Skin of body (tissue), 1 donor: ENCODE measurements at regions not wholly inside any gene's neighbourhood (a gene's known extent, or its start where the extent isn't known, plus 50 kb on each side); places are given as distances from the start of the nearest gene placed in this dataset.

Experiments used
- DNase-seq: peaks from one replicate; lab custom pipeline; 2025; lab: John Stamatoyannopoulos, UW

DNA sequence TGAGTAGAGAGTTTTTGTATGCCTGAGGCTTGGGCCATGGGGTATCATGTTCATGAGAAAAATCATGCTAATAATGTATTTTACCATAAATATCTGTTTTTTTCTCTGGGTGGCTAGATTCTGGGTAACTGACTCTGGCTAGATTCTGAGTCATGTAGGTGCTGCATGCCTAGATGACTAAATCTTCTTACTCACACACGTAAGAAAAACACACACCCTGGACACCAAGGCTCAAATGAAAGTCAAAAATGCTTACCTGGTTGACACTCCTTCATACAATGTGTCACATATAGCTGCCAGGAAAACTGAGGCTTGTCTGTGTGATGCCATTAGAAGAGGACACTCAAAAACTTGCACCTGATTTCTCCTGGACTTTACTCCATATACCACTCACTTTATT is 597.4 kb upstream of the SLITRK1 start:
- no peak for DNase-seq

DNA sequence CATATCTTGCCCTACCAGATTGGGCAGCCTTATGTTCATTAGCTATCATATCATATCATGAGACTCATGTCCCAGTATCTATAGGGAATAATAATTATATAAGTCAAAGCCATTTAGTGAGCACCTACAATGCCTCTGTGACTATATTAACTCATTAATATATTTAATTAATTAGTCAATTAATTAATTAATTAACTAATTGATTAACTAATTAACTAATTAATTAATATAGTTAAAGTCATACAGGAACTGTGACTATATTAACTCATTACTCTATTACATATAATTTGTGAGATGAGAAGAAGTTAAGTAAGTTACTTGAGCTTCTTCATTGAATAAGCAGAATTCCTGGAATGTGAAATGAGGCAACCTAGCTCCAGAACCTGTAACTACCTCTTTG is 588.3 kb upstream of the SLITRK1 start:
- no peak for DNase-seq

DNA sequence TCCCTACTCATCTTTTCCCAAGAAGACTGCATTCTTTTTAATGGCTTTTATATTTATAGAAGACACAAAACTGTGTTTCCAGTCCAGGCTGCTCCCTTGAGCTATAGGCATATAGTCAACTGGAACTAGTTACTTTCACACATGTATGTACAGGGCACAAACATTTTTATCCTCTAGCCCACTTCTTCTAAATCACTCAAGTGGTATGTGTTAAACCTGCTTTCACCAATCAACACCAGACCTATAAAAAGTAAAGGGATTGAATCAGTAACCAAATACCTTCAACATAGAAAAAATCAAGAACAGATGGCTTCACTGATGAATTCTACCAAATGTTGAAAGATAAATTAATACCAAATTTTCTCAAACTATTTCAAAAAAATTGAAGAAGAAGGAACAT is 584.2 kb upstream of the SLITRK1 start:
- no peak for DNase-seq

DNA sequence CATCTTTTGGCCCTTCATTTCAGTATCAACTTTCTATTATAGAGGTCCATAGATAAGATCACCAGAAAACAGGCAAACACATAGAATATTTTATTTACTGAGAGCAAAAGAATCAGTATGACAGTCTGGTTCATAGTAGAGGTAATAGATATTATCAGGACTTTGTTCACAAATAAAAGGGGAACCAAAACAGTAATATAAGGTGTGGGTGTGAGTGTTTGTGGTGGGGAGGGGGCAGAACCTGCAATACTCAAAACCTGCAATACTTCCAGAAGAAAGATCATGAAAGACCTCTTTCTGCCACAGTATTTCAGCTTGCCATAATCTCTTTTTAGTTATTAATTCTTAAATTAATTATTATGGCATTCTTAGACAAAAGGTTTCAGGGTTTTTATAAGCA is 578.7 kb upstream of the SLITRK1 start:
- DNase-seq = no peak

DNA sequence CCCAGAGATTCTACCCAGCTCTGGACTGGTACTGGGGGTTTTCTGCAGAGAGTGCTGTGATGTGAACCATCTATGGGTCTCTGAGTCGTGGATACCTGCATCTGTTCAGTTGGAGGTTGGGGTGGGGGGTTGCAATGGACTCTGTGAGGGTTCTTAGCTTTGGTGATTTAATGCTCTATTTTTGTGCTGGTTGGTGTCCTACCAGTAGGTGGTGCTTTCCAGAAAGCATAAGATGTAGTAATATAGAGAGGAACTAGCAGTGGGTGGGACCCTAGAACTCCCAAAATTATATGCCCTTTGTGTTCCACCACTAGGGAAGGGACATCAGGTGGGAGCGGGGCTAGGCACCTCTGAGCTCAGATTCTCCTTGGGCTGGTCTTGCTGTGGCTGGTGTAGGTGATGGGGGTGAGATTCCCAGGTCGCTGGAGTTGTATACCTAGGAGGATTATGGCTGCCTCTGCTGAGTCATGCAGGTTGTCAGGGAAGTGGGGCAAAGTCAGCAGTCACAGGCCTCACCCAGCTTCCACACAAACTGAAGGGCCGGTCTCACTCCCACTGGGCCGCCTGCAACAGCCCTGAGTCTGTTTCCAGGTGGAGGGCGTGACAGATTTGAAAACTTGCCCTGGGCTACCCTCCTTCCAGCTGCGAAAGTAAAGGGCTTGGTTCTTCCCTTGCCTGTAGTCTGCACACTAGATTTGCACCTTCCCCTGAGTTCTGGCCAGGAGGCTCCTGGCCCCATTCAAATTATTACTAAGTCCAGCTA is 573.0 kb upstream of the SLITRK1 start:
- DNase-seq = no peak

GRCh38 chr13:84447640-84447978 is 565.3 kb upstream of the SLITRK1 start:
- no peak for DNase-seq

- DNase-seq = no peak
Observed at GRCh38 chr13:84446972-84447639, 564.8 kb upstream of the SLITRK1 start.

GRCh38 chr13:84445776-84446175 is 563.5 kb upstream of the SLITRK1 start:
- no peak for DNase-seq

- DNase-seq = no peak
Observed at GRCh38 chr13:84443463-84443862, 561.2 kb upstream of the SLITRK1 start.

DNA sequence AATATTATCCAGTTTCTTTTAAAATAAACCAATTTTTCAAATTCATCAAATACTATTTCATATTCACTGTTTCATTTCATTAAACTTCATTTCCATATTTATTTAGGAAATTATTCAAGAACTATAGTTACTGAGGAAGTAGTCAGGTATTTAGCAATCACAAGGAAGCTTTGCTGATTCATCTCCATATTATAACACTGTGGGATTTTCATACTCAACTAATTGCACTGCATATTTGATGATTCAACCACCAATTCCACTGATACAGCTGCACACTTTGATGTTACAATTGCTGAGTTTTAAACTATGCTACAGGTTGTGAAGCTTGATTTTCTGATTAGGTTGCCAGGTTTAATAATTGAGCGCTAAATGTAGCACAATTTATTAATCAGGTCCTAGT is 556.8 kb upstream of the SLITRK1 start:
- no peak for DNase-seq

DNA sequence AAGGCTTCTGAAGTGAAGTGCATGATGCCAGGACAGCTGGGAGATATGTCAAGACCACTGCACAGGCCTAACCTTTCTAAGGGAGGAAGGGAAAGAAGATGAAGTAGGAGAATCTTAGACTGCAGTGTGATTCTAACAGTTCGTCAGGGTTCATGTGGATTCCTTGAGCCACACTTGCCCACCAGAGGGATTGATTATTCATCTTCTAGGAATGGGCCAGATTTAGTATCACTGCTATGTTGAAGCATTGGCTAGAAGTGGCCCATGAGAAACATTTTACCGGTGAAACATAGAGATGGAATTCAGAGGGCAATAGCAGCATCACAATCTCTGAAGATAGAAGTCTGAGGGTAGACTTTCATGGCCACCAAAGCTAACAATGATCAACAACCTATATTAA is 550.8 kb upstream of the SLITRK1 start:
- DNase-seq = no peak

DNA sequence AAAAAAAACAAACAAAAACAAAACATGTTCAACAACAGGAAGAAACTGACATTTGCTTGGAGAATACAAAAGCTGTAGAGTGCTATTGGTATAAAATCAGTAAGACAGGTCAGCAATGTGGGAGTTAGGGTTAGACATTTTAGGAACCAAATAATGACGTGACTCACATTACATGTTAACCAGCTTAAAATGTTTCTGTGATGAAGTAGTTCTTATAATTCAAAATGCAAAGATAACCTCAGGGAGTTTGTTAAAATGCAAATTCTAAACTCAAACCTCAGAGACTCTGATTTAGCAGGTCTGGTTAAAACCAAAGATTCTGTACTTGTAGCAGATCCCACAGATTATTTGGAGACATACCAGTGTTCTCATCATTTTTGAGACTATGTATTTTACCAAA is 549.4 kb upstream of the SLITRK1 start:
- DNase-seq = no peak

- DNase-seq = no peak
Observed at GRCh38 chr13:84430446-84430845, 548.2 kb upstream of the SLITRK1 start.

GRCh38 chr13:84430015-84430414 is 547.7 kb upstream of the SLITRK1 start:
- no peak for DNase-seq

GRCh38 chr13:84418041-84418440 is 535.8 kb upstream of the SLITRK1 start:
- DNase-seq = no peak

- no peak for DNase-seq
Observed at GRCh38 chr13:84417416-84417815, 535.1 kb upstream of the SLITRK1 start.

DNA sequence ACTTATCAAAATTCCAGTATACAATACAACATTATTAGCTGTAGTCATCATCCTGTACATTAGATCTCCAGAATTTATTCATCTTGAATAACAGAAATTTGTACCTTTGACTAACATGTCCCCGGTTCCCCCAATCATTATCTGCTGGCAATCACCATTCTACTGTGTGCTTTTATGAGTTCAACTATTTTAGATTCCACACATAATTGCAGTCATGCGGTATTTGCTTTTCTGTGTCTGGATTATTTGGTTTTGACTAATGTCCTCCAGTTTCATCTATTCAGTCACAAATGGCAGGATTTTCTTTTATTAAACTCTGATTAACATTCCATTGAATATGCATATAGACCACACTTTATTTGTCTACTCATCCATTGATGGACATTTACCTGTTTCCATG is 530.7 kb upstream of the SLITRK1 start:
- DNase-seq = no peak

DNA sequence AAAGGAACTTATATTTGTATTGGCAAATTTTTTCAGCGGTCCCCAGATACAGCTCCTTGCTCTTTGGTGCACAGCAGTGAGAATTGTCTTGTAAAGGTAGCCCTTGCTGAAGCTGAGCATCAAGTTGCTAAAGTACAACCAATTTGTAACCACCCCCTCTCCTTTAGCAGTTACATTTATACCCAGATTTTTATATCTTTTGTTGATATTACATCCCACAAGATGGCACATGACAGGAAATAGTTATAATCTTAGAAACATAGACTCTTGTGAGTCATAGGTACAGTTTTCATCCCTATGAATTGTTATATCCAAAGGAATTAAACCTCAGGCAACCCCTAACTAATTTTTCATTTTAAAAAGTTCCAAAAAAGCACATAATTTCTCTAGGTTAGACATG is 523.0 kb upstream of the SLITRK1 start:
- no peak for DNase-seq

DNA sequence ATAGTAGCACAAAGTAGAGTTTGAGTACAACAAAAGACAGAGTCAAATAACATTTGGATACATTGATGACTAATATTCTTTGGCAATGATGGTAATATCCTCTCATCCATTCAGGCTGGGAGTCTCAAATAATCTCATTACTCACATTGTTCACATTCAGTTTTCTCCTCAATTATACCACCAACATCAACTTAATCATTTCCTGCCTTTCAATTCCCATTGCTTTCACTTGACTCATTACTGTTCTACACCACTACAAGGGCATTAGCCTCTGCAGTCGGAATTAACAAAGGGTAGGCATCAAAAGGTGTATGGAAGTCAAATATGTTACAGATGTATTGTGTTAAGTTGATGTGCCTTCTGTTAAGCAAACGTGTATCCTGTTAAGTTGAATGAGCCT is 518.4 kb upstream of the SLITRK1 start:
- DNase-seq = no peak

- DNase-seq = no peak
Observed at GRCh38 chr13:84399320-84400085, 517.2 kb upstream of the SLITRK1 start.

GRCh38 chr13:84393981-84394625 is 511.8 kb upstream of the SLITRK1 start:
- no peak for DNase-seq

DNA sequence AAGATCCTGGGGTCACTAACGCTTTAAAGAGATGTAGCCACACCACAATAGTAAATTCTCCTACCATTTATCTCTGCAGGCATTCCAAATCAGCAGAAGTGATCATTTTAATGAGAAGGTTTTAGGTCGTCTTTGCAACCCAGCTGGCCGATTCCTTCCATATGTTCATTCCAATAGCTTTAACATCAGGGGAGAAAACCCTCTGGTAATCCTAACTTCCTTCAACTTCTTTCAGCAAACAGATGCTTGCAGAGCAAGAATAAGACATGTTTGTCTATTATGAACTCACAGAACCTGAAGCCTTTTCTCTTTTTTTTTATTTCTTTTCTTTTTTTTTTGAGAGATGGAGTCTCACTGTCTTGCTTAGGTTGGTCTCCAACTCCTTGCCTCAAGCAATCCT is 498.6 kb upstream of the SLITRK1 start:
- peak; percentile 6 for DNase-seq
